PFSK-1 (cell line): ENCODE measurements at regions not wholly inside any gene's neighbourhood (a gene's known extent, or its start where the extent isn't known, plus 50 kb on each side); places are given as distances from the start of the nearest gene placed in this dataset.

ENCODE experiments used
- POLR2AphosphoS5 ChIP-seq: IDR thresholded peaks from 2 replicates; pipeline ENCODE4 v1.6.1; 2012; ENCODE audit warnings: low read depth, mild to moderate bottlenecking, control low read depth, low read length, moderate library complexity
- REST ChIP-seq, 2 experiments: IDR thresholded peaks; 2 replicates each; pipeline versions ENCODE4 v1.6.1 to v1.8.0; 2011 to 2012; ENCODE audit warnings: low read depth in 2 of 2, low read length in 2 of 2, control low read depth in 1 of 2, inconsistent platforms in 1 of 2, mild to moderate bottlenecking in 1 of 2, moderate library complexity in 1 of 2; ENCODE audit not compliant: insufficient read depth in 1 of 2
- SIN3A ChIP-seq: IDR thresholded peaks from 2 replicates; pipeline ENCODE4 v1.6.1; 2012; ENCODE audit warnings: mild to moderate bottlenecking, low read length, moderate library complexity, borderline replicate concordance; ENCODE audit not compliant: insufficient read depth
- TAF1 ChIP-seq: IDR thresholded peaks from 2 replicates; pipeline ENCODE4 v1.6.1; 2012; ENCODE audit warnings: low read length, control low read depth, borderline replicate concordance; ENCODE audit not compliant: insufficient read depth

GRCh38 chr4:38563707-38564495, 100.1 kb upstream of the KLF3 start:
- TF ChIP-seq REST (IDR thresholded peaks at IDR 0.05; ENCODE audit: insufficient read depth in 1 of 2, low read depth in 2 of 2, low read length in 2 of 2) (no peak), POLR2AphosphoS5 (no peak), SIN3A (no peak), TAF1 (no peak)
